Immature natural killer cell (primary cell): ENCODE measurements at regions not wholly inside any gene's neighbourhood (a gene's known extent, or its start where the extent isn't known, plus 50 kb on each side); places are given as distances from the start of the nearest gene placed in this dataset.

Source experiments
- DNase-seq, 3 donors: peaks; one replicate each; pipeline ENCODE4 v3.0.0; 2022; ENCODE audit warnings: mixed read lengths in 1 of 3
- H3K27ac Mint-ChIP-seq, 6 donors: one replicate each; pipeline ENCODE4 v1.8.0; 2020; ENCODE audit warnings: mixed read lengths in 6 of 6, mild to moderate bottlenecking in 5 of 6, inconsistent platforms in 4 of 6, moderate library complexity in 3 of 6
- H3K27me3 Mint-ChIP-seq, 3 donors: one replicate each; pipeline ENCODE4 v1.8.0; 2020 to 2021; ENCODE audit warnings: low read depth in 3 of 3, mild to moderate bottlenecking in 3 of 3, mixed read lengths in 3 of 3, moderate library complexity in 3 of 3, inconsistent platforms in 1 of 3
- H3K36me3 Mint-ChIP-seq, 3 donors: one replicate each; pipeline ENCODE4 v1.8.0; 2020; ENCODE audit warnings: mixed read lengths in 3 of 3, inconsistent platforms in 2 of 3, mild to moderate bottlenecking in 2 of 3
- H3K4me1 Mint-ChIP-seq, 2 donors: one replicate each; pipeline ENCODE4 v1.8.0; 2020; ENCODE audit warnings: inconsistent platforms in 2 of 2, mild to moderate bottlenecking in 2 of 2, mixed read lengths in 2 of 2, moderate library complexity in 1 of 2
- H3K4me3 Mint-ChIP-seq, 5 donors: one replicate each; pipeline ENCODE4 v1.8.0; 2020; ENCODE audit warnings: mild to moderate bottlenecking in 5 of 5, mixed read lengths in 5 of 5, inconsistent platforms in 3 of 5, moderate library complexity in 3 of 5
- H3K9me3 Mint-ChIP-seq, 6 donors: one replicate each; pipeline ENCODE4 v1.8.0; 2020; ENCODE audit warnings: mild to moderate bottlenecking in 6 of 6, mixed read lengths in 6 of 6, inconsistent platforms in 4 of 6, moderate library complexity in 3 of 6

DNA sequence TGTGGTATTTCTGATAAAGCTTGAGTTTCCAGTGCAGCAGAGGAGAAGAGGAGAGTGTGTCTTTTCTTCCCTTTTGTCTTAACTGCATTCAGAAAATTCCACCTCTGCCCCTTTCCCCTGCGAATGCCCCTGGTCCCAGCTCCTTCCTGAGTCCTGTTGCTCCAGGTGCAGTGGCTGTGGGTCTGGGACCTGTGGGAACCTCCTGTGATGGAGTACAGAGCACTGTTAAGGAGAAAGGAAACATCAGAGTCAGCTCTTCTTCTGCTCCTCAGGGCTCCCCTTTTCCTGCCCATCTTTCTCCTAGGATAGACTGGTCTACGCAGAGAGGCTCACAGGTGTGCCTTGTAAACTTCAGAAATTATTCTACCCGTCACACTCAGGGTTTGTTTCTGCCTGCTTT is 165.8 kb upstream of the ROPN1 start:
- Mint-ChIP-seq H3K9me3 (peaks cover 0 to 6% (median 0%) of the 10 kb centered on the region in 6 donors), H3K4me1 (no peaks in the 10 kb centered on the region), H3K27ac (no peak overlapping the region), H3K27me3 (peaks cover 0 to 6% (median 0%) of the 10 kb centered on the region in 3 donors), H3K4me3 (no peak overlapping the region), H3K36me3 (no peaks in the 10 kb centered on the region)
- DNase-seq = no peak

DNA sequence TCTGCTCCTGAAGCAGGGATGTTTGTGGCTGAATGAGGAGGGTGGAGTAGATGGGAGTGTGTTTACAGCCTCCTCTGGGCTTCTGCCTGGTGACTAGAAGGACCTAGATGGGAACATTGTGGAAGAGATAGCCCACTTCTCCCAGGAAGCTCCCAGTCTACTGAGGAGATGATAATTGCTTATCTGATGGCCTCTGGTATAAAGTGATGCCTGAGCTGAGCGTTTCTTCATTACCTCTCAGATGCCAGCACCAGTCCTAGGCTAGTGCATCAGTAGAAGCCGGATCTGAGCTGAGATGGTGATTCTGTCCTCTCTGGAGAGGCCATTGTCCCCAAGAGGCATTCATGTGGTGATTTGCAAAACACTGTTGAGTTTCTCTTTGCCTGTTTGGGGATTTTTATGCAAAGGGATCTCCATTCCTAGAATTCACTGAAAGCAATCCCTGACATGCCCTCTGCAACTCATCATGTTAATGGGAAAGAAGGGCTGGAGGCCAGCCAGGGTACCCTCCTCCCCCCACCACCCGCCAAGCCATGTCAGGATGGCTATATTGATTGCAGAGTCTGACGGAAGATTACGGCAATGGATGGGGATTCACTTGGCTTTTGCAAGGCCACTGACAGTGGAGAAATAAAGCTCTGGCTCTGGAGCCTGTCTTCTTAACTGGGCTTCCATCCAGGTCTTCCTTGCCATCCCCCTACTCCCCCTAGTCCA is 166.4 kb upstream of the ROPN1 start:
- no peak for DNase-seq
- H3K27me3 Mint-ChIP-seq = peaks cover 0 to 6% (median 0%) of the 10 kb centered on the region in 3 donors
- no peak overlapping the region for H3K27ac Mint-ChIP-seq
- no peaks in the 10 kb centered on the region for H3K36me3 Mint-ChIP-seq
- peaks cover 0 to 6% (median 0%) of the 10 kb centered on the region in 6 donors for H3K9me3 Mint-ChIP-seq
- no peaks in the 10 kb centered on the region for H3K4me1 Mint-ChIP-seq
- H3K4me3 Mint-ChIP-seq = no peak overlapping the region

DNA sequence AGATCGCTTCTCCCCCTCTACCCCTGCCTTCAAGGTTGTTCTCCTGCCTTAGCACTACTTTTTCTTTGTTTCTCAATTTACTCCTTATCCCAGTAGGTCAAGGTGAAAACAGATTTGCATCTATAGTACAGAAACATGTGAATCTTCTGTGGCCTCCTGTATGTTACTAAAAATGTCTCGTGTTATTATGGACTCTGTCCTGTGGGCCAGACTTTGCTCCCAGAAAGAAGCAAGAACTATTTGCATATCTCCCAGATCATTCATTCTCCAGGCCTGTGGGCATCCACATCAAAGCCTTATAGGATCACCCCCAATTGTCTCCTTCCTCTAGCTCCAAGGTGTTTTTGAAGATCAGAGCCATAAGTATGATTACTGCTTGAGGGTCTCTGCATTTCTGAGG is 169.5 kb upstream of the ROPN1 start:
- Mint-ChIP-seq H3K27me3 (peaks cover 0 to 6% (median 3%) of the 10 kb centered on the region in 3 donors), H3K9me3 (peaks cover 0 to 3% (median 0%) of the 10 kb centered on the region in 6 donors), H3K27ac (no peak overlapping the region), H3K36me3 (no peaks in the 10 kb centered on the region), H3K4me1 (no peaks in the 10 kb centered on the region), H3K4me3 (no peak overlapping the region)
- no peak for DNase-seq

DNA sequence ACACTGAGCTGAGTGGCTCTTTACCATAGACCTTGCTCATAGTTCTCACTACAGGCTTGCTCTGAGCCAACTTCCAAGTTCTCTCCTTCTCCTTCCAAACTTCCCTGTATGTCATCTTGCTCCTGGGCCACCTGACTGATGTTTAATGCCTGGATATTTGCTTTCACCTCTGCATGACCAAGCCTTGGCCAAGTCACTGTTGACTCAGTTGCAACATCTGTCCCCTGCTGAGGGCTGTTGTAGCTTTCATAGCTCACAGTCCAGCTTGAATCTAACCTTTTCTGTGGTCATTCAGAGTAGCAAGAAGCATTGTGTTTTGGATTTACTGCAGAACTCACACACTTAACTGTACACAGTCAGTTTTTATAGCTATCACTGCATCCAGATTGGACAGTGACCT is 171.8 kb upstream of the ROPN1 start:
- Mint-ChIP-seq H3K4me3 (no peak overlapping the region), H3K36me3 (no peaks in the 10 kb centered on the region), H3K27ac (no peak overlapping the region), H3K27me3 (peaks cover 0 to 5% (median 2%) of the 10 kb centered on the region in 3 donors), H3K9me3 (no peaks in the 10 kb centered on the region), H3K4me1 (no peaks in the 10 kb centered on the region)
- no peak for DNase-seq

DNA sequence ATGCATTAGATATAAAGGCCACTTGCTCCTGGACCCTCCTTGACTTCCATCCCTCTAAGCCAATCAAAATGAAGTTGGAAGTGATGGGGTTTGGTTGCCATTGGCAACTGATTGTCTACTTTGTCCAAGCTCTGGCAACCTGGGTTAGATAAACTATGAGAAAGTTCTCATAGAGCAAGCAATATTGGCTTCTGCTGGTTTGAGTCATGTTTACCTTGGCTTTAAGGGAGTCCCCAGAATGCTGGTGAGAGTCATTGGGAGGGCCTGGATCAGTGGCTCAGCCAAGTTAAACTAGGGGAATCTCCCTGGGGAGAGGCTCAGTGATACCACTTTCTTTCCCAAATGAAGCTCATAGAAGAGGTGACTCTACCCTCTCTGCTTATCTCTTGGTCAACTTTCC is 176.3 kb upstream of the ROPN1 start:
- H3K4me1 Mint-ChIP-seq = no peaks in the 10 kb centered on the region
- peaks cover 0 to 1% (median 0%) of the 10 kb centered on the region in 6 donors for H3K9me3 Mint-ChIP-seq
- DNase-seq = no peak
- H3K4me3 Mint-ChIP-seq = no peak overlapping the region
- no peaks in the 10 kb centered on the region for H3K36me3 Mint-ChIP-seq
- H3K27ac Mint-ChIP-seq = no peak overlapping the region
- peaks cover 0 to 5% (median 2%) of the 10 kb centered on the region in 3 donors for H3K27me3 Mint-ChIP-seq

DNA sequence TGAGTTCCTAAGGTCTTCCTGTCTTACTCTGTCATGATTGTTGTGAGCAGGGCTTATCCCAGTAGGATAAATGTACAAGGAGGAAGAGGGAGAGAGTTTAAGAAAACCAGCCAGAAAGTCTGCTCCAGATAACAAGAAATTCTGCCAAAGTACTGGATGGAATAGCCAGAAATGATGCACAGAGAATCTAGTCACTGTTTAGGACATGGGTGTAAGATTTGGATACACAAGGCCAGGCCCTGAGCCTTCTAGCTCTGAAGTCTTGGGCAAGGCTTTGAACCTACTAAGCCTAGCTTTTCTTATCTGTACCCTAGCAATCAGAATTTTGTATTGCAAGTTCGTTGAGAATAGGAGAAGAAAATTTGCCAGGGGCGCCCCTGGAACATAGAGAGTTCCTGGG is 180.4 kb upstream of the ROPN1 start:
- DNase-seq = no peak
- no peak overlapping the region for H3K4me3 Mint-ChIP-seq
- no peaks in the 10 kb centered on the region for H3K4me1 Mint-ChIP-seq
- peaks cover 0 to 2% (median 0%) of the 10 kb centered on the region in 6 donors for H3K9me3 Mint-ChIP-seq
- no peak overlapping the region for H3K27ac Mint-ChIP-seq
- no peaks in the 10 kb centered on the region for H3K36me3 Mint-ChIP-seq
- peaks cover 0 to 8% (median 5%) of the 10 kb centered on the region in 3 donors for H3K27me3 Mint-ChIP-seq

DNA sequence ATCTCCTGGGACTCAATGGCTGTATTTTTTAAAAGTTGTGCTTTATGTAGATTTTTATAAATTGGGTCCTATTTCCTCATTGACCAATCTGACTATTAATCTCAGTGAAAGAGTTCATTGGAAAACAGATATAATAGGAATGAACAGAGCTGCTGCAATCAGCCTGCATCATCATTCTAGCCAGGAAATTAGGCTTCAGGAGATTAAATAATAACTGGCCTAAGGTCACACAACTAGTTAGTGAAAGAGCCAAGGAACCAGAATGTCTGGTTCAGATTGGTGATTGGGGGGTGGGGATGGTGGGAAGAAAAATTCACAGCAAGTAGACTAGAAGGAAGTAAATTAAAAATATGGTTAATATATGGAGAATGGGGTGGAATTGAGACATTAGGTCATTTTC is 180.9 kb upstream of the ROPN1 start:
- Mint-ChIP-seq H3K27me3 (peaks cover 0 to 8% (median 5%) of the 10 kb centered on the region in 3 donors), H3K27ac (no peak overlapping the region)

DNA sequence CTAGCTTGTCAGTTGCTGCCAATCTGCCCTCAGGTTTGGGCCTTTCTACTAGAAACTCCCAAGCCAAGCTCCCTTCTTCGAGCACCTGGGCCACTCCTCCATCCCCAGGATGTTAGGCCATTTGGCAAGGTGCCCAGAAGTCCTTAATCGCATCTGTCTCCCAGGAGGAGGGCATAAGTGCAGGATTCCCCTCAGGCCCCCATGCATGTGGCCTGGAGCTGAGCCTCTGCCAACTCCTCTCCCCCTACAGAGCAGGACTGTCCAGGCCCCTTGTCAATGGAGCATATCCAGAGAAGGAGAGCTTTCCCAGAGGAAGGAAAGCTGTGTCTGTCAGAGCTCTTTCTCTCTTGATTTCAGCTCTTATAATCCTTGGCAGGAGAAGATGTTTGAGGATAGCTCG is 182.6 kb upstream of the ROPN1 start:
- Mint-ChIP-seq H3K36me3 (no peaks in the 10 kb centered on the region), H3K9me3 (peaks cover 0 to 2% (median 0%) of the 10 kb centered on the region in 6 donors), H3K4me3 (no peak overlapping the region), H3K4me1 (no peaks in the 10 kb centered on the region), H3K27ac (no peak overlapping the region), H3K27me3 (peaks cover 0 to 5% (median 5%) of the 10 kb centered on the region in 3 donors)
- DNase-seq = no peak

More for the DNA sequence above, 180.9 kb upstream of the ROPN1 start:
- Mint-ChIP-seq H3K4me3 (no peak overlapping the region), H3K9me3 (peaks cover 0 to 2% (median 0%) of the 10 kb centered on the region in 6 donors), H3K36me3 (no peaks in the 10 kb centered on the region), H3K4me1 (no peaks in the 10 kb centered on the region)
- no peak for DNase-seq

DNA sequence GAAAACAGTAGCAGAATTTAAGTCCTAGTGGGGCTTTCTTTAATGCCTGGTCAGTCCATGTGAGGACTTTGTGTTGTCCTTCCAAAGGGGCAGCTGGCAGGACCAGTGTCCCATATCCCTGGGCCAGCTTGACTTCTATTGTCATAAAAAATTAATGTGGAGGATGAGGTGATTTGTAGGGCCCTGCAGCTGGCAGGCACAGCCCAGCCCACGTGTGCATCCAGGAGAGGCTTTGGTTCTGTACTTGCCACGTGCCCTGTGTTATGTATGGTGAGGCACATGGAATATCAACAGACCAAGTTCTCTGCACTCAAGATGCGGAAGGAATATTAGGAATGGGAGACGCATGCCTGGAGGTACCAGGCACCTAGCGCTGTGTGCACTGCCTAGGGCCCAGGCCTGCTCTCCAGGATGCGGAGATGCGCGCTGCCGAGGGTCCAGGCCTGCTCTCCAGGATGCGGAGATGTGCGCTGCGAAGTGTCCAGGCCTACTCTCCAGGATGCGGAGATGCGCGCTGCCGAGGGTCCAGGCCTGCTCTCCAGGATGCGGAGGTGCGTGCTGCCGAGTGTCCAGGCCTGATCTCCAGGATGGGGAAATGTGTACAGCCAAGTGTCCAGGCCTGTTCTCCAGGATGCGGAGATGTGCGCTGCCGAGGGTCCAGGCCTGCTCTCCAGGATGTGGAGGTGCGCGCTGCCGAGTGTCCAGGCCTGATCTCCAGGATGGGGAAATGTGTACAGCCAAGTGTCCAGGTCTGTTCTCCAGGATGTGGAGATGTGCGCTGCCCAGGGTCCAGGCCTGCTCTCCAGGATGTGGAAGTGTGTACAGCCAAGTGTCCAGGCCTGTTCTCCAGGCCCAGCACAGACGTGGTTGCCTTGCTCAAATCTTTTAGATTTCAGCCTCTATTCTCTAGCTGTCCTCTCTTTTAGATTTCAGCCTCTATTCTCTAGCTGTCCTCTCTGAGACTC is 183.3 kb upstream of the ROPN1 start:
- no peaks in the 10 kb centered on the region for H3K36me3 Mint-ChIP-seq
- H3K27ac Mint-ChIP-seq = no peak overlapping the region
- H3K4me3 Mint-ChIP-seq = no peak overlapping the region
- H3K27me3 Mint-ChIP-seq = peaks cover 0 to 5% (median 3%) of the 10 kb centered on the region in 3 donors
- H3K4me1 Mint-ChIP-seq = no peaks in the 10 kb centered on the region
- H3K9me3 Mint-ChIP-seq = peaks cover 0 to 2% (median 0%) of the 10 kb centered on the region in 6 donors
- DNase-seq = no peak

DNA sequence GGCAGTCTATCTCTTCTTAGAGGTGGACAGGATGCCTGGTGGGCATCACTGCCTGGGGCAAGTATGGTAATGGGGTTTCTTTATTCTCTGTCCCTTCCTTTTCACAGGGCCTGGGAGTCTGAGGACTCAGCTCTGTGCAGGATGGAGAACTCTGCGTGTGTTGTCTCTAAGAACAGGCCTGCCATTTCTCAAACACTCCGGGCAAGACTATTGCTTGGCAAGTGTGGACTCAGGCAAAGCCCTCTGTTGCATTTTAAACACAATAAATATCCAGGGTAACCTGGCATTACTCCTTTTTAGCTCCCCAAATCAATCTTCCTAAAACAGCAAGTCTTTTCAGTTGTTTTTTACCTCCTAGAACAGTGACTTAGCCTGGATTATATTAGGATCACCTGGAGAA is 185.1 kb upstream of the ROPN1 start:
- no peak overlapping the region for H3K4me3 Mint-ChIP-seq

DNA sequence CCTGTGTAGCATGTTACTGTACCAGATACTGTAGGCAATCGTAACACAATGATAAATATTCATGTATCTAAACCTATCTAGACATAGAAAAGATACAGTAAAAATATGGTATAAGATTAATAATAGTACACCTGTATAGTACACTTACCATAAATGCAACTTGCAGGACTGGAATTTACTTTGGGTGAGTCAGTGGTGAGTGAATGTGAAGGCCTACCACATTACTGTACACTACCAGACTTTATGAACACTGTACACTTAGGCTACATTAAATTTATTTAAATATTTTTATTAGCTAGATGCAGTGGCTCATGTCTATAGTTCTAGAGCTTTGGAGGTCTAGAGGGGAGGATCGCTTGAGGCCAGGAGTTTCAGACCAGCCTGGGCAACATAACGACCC is 186.6 kb upstream of the ROPN1 start:
- Mint-ChIP-seq H3K27ac (no peak overlapping the region), H3K36me3 (no peaks in the 10 kb centered on the region), H3K4me3 (no peak overlapping the region), H3K27me3 (peaks cover 3 to 5% (median 4%) of the 10 kb centered on the region in 3 donors), H3K9me3 (peaks cover 0 to 3% (median 0%) of the 10 kb centered on the region in 6 donors), H3K4me1 (no peaks in the 10 kb centered on the region)
- no peak for DNase-seq

More for the DNA sequence above, 185.1 kb upstream of the ROPN1 start:
- Mint-ChIP-seq H3K4me1 (no peaks in the 10 kb centered on the region), H3K36me3 (no peaks in the 10 kb centered on the region), H3K27ac (no peak overlapping the region), H3K9me3 (peaks cover 0 to 3% (median 0%) of the 10 kb centered on the region in 6 donors), H3K27me3 (peaks cover 2 to 5% (median 3%) of the 10 kb centered on the region in 3 donors)
- DNase-seq = no peak

DNA sequence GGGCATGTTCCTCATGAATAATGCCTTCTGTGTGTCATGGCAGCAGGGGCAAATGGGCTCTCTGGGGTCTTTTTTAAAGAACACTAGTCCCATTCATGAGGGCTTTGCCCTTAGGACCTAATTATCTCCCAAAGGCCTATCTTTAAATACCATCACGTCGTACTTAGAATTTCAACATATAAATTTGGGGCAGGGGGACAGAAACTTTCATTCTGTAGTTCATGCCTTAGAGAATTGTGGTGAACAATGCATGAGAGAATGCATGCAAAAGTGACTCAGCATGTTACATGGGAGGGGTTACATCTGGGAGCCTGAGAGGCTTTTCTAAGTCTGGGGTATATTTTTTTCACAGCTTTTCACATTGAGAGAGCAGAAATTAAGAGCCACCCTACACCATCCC is 208.5 kb upstream of the ROPN1 start:
- Mint-ChIP-seq H3K27me3 (peaks cover 0 to 3% (median 3%) of the 10 kb centered on the region in 3 donors), H3K36me3 (no peaks in the 10 kb centered on the region), H3K27ac (no peak overlapping the region), H3K4me3 (no peak overlapping the region), H3K9me3 (no peaks in the 10 kb centered on the region), H3K4me1 (no peaks in the 10 kb centered on the region)
- DNase-seq = no peak

DNA sequence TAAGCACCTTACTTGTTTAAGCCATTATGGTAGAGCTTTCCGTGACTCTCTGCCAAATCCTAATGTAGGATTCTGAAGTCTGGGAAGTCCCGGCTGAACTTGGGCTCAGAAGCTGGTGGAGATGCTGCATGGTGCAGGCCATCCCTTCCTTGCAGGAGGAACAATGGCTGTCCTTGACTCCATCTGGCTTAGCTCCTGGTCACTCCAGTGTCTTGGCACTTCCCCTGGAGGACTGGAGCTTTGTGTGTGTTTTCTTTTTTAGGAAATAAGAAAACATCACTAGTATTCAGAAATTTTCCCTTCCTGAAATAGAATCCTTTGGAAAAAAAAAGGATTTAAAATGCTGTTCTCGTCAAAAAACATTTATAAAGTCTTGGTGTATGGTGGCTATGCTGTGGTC is 209.3 kb upstream of the ROPN1 start:
- no peak overlapping the region for H3K4me3 Mint-ChIP-seq
- peaks cover 0 to 3% (median 3%) of the 10 kb centered on the region in 3 donors for H3K27me3 Mint-ChIP-seq
- no peaks in the 10 kb centered on the region for H3K9me3 Mint-ChIP-seq
- H3K4me1 Mint-ChIP-seq = no peaks in the 10 kb centered on the region
- no peaks in the 10 kb centered on the region for H3K36me3 Mint-ChIP-seq
- DNase-seq = no peak
- no peak overlapping the region for H3K27ac Mint-ChIP-seq

DNA sequence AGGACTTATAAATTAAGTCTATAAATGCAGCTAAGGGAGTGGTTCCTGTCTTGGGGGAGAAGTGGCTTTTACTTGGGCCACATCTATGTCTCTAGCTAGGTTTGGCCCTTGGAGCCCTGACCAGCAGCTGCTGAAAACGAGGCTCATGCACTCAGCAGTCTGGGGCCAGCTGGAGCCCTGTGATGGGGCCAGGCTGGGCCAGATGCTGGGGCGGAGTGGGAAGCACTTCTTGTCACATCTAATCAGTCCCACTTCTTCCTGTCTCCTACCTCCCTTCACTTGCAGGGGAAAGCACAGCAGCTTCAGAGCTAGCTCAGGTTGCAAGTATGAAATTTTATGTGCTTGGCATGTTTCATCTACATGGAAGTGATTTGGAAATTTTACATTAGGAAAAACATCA is 209.9 kb upstream of the ROPN1 start:
- no peaks in the 10 kb centered on the region for H3K9me3 Mint-ChIP-seq
- H3K27me3 Mint-ChIP-seq = peaks cover 0 to 4% (median 3%) of the 10 kb centered on the region in 3 donors
- DNase-seq = no peak
- H3K36me3 Mint-ChIP-seq = no peaks in the 10 kb centered on the region
- H3K4me1 Mint-ChIP-seq = no peaks in the 10 kb centered on the region
- H3K4me3 Mint-ChIP-seq = no peak overlapping the region
- H3K27ac Mint-ChIP-seq = no peak overlapping the region
